LNCaP clone FGC (cell line): ENCODE measurements at regions not wholly inside any gene's neighbourhood (a gene's known extent, or its start where the extent isn't known, plus 50 kb on each side); places are given as distances from the start of the nearest gene placed in this dataset.
"Not testable (repeated sequence)": the region's sequence is repeated elsewhere in the genome, so short reads cannot be mapped to it uniquely, and the experiment has no call there.

Source experiments
- DNase-seq: peaks from one replicate; pipeline ENCODE4 v3.0.0-alpha.2; 2011; ENCODE audit warnings: low read depth
- H3K4me3 ChIP-seq: 2 replicates; pipeline ENCODE4 v1.5.1; 2011; ENCODE audit warnings: mild to moderate bottlenecking, low read depth, low read length, control low read depth
- CTCF ChIP-seq: IDR thresholded peaks from 2 replicates; pipeline ENCODE4 v1.5.1; 2012; ENCODE audit warnings: mild to moderate bottlenecking; ENCODE audit not compliant: control insufficient read depth, insufficient read depth; ENCODE audit errors: extremely low read depth

- DNase-seq: no peak
- no peak overlapping the region for H3K4me3 ChIP-seq
- TF ChIP-seq CTCF: no peak
Observed at GRCh38 chr5:53403758-53404157, 76.7 kb upstream of the FST start.

- H3K4me3 ChIP-seq: no peak overlapping the region
- DNase-seq: no peak
- TF ChIP-seq CTCF: no peak
Observed at GRCh38 chr5:53405396-53405795, 75.0 kb upstream of the FST start.

GRCh38 chr5:53406630-53407316 lies 73.7 kb upstream of the FST start:
- DNase-seq: no peak
- H3K4me3 ChIP-seq: no peak overlapping the region
- TF ChIP-seq CTCF: no peak

- no peak for DNase-seq
- no peak overlapping the region for H3K4me3 ChIP-seq
- no peak for TF ChIP-seq CTCF
Observed at GRCh38 chr5:53407373-53407772, 73.1 kb upstream of the FST start.

GRCh38 chr5:53411388-53411787 lies 69.0 kb upstream of the FST start:
- no peak for DNase-seq
- no peak for TF ChIP-seq CTCF
- H3K4me3 ChIP-seq: no peak overlapping the region

GRCh38 chr5:53412499-53412898 lies 67.9 kb upstream of the FST start:
- not testable (repeated sequence) for DNase-seq, H3K4me3 ChIP-seq

GRCh38 chr5:53416144-53416738 lies 64.2 kb upstream of the FST start:
- no peak overlapping the region for H3K4me3 ChIP-seq
- DNase-seq: no peak
- no peak for TF ChIP-seq CTCF
